Suprapubic skin (tissue), 4 donors: ENCODE measurements at regions not wholly inside any gene's neighbourhood (a gene's known extent, or its start where the extent isn't known, plus 50 kb on each side); places are given as distances from the start of the nearest gene placed in this dataset.

ENCODE experiments used
- EP300 ChIP-seq: sonication (generic); formaldehyde crosslinking; IDR thresholded peaks from one replicate; pipeline ENCODE4 v1.6.1; 2017; ENCODE audit warnings: antibody characterized with exemption
- POLR2A ChIP-seq, 2 donors: fragments of 450-650 bp; IDR thresholded peaks; one replicate each; pipeline ENCODE4 v1.6.1; 2017; ENCODE audit warnings: antibody characterized with exemption in 2 of 2, mild to moderate bottlenecking in 2 of 2, moderate library complexity in 2 of 2
- POLR2AphosphoS5 ChIP-seq, 3 donors: sonication (generic); formaldehyde crosslinking; IDR thresholded peaks; one replicate each; pipeline ENCODE4 v1.6.1; 2017; ENCODE audit warnings: antibody characterized with exemption in 3 of 3
- TF ChIP-seq, protein P1 (sequence below), 2 donors: fragments of 200-600 bp in 1 of 2; fragments of 450-650 bp in 1 of 2; sonication (generic) in 1 of 2; IDR thresholded peaks; one replicate each; pipeline ENCODE4 v1.5.1; 2016 to 2019; ENCODE audit warnings: antibody characterized with exemption in 2 of 2, mild to moderate bottlenecking in 1 of 2, moderate library complexity in 1 of 2

GRCh38 chr5:108556441-108557145 is 174.7 kb upstream of the FBXL17 start:
- TF ChIP-seq, protein P1, sequence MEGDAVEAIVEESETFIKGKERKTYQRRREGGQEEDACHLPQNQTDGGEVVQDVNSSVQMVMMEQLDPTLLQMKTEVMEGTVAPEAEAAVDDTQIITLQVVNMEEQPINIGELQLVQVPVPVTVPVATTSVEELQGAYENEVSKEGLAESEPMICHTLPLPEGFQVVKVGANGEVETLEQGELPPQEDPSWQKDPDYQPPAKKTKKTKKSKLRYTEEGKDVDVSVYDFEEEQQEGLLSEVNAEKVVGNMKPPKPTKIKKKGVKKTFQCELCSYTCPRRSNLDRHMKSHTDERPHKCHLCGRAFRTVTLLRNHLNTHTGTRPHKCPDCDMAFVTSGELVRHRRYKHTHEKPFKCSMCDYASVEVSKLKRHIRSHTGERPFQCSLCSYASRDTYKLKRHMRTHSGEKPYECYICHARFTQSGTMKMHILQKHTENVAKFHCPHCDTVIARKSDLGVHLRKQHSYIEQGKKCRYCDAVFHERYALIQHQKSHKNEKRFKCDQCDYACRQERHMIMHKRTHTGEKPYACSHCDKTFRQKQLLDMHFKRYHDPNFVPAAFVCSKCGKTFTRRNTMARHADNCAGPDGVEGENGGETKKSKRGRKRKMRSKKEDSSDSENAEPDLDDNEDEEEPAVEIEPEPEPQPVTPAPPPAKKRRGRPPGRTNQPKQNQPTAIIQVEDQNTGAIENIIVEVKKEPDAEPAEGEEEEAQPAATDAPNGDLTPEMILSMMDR (IDR thresholded peaks at IDR 0.05): no peak
- TF ChIP-seq EP300 (no peak), POLR2A (IDR thresholded peaks at IDR 0.05) (no peak), POLR2AphosphoS5 (IDR thresholded peaks at IDR 0.05) (no peak)
